ENCODE measurements at regions not wholly inside any gene's neighbourhood (a gene's known extent, or its start where the extent isn't known, plus 50 kb on each side); places are given as distances from the start of the nearest gene placed in this dataset.
"Not testable (repeated sequence)": the region's sequence is repeated elsewhere in the genome, so short reads cannot be mapped to it uniquely, and the experiment has no call there.

DNA sequence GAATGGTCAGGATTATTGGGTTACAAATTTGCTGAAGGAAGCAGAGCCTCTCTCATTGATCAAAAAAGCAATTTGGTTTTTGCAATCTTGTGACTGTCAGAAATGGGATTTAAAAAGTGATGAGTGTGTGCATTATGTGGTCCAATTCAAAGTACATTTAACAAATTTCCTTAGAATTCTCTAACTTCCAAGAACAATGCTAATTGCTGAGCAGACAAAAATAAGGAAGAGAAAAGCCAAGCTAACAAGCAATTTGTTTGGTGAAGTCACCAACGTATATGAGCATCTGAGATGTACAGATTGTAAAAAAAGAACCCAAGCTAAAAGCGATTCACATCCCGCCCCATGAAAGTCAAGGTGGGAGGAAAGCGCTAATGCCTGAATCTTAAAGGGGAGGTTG lies 1643.9 kb downstream of the CDH8 start:
- in situ Hi-C loops (cut with HindIII; ENCODE audit: low sequenced_read_pairs) = no loop called here
- DNase-seq (ENCODE audit: low spot score) = no peak

DNA sequence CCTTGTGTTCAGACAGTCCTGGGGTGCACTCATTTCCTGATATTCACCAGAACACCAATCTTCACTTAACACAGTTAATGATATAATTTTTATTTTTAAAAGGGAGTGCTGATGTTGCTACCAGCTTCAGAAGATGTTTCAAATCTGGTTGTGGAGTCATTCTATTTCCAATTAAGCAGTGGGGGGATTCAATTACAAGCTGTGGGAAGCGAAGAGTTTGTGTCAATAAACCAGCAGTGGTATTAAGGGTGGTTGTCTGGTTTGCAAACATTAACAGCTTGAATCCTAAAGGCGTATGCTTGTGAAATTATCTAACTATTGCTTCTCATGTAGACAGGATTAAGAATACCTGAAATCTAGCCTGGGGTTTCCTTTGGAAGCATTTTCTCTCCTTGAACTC lies 1637.5 kb upstream of the GOT2 start:
- in situ Hi-C loops (cut with HindIII; ENCODE audit: low sequenced_read_pairs) = no loop called here

DNA sequence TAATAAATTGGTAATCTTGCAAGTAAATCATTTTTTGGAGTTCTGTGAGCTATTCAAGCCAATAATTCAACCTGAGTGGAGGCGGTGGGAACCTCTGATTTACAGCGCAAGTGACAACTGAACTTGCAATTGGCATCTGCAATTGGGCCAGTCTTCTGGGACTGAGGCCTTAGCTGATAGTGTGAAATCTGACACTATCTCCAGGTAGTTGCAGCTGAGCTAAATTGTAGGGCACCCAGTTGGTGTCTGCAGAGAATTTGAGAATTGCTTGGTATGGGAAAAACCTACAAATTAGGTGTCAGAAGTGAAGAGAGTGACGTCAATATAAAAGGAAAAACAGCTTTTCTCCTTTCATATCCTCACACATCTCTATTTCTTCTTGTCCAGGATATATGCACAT lies 1633.6 kb upstream of the GOT2 start:
- in situ Hi-C loops (cut with HindIII; ENCODE audit: low sequenced_read_pairs) = no loop called here
- DNase-seq (ENCODE audit: low spot score) = no peak

More for the DNA sequence above, 1637.5 kb upstream of the GOT2 start:
- no peak for DNase-seq (ENCODE audit: low spot score)

DNA sequence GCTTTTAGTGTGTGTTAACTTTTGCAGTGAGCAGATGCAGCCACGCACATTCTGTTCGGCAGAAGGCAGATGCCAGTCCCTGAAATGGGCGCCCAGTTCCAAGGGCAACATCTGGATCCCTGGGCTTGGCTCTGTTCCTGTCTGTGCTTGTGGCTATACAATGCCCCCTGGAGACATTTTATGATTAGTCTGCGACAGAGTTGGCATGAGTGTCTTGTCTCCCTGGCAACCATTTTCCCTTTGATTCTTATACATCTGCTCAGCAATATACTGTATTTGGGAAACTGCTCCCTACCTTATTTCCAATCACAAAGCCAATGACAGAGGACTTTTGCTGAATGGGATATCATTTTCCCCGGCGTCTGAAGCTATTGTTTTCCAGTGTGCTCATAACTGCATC lies 1629.5 kb upstream of the GOT2 start:
- no peak for DNase-seq (ENCODE audit: low spot score)

DNA sequence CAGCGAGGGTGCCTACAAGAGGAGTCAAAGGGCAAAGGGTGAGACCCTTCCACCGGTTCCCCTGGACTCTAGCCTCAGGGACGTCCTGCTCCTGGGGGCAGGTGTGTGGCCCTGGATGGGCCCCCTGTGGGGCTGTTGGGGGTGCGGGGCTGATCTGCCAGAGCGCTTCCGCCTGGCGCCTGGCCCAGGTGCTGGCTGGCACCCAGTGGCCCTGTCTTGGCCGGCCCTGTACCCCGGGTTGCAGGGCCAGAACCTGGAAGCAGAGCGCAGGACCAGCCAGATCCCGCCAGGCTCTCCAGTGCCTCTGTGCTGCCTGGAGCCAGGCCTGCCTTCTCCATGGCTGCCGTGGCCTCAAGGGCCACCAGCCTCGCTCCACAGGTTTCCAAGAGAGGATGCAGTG lies 1625.8 kb upstream of the GOT2 start:
- in situ Hi-C loops (cut with HindIII; ENCODE audit: low sequenced_read_pairs); DNase-seq (ENCODE audit: low spot score): not testable (repeated sequence)

More for the DNA sequence above, 1629.5 kb upstream of the GOT2 start:
- in situ Hi-C loops (cut with HindIII; ENCODE audit: low sequenced_read_pairs) = no loop called here

DNA sequence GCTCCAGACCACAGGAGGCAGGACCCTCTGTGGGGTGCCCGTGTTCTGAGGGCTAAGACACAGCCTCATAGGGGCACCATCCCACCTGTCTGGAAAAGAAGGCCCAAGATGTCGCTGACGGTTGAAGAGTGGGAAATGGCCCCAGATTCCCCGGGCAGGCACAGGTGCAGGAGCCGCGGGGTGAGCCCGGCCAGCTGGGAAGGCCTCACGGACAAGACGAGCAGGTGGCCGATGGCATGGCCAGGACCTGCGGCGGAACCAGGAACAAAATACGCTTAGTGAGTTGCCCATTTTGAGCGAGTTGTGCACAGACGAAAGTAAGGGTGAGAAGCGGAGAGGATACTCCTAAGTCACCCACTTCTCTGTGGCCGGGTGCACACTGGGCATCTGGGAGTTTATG lies 1625.3 kb upstream of the GOT2 start:
- DNase-seq (ENCODE audit: low spot score); in situ Hi-C loops (cut with HindIII; ENCODE audit: low sequenced_read_pairs): not testable (repeated sequence)

DNA sequence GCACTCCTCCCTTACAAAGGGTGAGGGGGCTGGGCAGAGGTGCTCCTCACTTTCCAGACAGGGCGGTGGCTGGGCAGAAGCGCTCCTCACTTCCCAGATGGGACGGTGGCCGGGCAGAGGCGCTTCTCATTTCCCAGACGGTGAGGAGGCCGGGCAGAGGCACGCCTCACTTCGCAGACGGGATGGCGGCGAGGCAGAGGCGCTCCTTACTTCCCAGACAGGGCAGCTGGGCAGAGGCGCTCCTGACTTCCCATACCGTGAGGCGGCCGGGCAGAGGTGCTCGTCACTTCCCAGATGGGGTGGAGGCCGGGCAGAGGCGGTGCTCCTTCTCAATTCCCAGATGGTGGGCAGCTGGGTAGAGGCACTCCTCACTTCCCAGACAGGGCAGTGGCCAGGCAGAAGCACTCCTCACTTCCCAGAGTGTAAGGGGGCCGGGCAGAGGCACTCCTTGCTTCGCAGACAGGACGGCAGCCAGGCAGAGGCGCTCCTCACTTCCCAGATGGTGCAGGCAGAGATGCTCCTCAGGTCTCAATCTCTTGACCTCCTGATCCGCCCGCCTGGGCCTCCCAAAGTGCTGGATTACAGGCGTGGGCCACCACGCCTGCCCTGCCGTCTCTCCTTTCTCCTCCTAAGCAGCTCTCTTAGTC lies 1623.9 kb upstream of the GOT2 start:
- in situ Hi-C loops (cut with HindIII; ENCODE audit: low sequenced_read_pairs); DNase-seq (ENCODE audit: low spot score): not testable (repeated sequence)

DNA sequence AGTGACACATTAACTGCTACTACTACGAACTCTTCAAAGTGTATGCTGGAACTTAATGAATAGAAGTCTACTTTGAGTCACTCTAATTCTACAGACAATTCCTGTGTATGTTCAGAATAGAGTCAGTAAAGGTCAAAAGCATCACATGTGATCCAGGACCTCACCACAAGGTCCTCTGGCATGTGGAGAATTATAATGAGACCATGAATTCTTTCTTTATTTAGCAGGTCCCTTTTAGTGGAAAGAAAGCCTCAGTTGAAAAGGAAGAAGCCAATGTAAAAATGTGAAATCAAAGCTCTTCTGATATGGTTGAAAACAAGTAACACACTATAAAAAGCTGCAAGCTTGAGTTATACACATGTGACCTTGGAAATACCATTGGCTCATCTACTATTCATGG lies 1612.1 kb upstream of the GOT2 start:
- DNase-seq (ENCODE audit: low spot score) = no peak
- in situ Hi-C loops (cut with HindIII; ENCODE audit: low sequenced_read_pairs) = no loop called here

DNA sequence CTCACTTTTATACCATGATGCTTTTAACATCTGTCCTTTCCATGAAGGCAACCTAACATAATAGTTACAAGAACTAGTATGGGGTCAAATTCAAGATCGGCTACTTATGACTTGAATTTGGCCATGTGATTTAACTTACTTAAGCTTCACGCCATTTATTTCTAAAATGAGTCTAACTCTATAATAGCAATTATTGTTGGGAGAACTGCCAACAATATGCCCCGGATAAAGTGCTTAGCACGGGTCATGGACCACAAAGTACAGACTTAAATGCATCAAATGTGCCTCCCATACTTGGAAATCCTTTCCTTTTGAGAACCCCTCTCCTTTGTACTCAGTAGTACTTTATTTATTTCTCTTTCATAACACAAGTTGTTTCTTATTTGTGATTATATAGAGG lies 1603.6 kb upstream of the GOT2 start:
- in situ Hi-C loops (cut with HindIII; ENCODE audit: low sequenced_read_pairs) = no loop called here
- no peak for DNase-seq (ENCODE audit: low spot score)

DNA sequence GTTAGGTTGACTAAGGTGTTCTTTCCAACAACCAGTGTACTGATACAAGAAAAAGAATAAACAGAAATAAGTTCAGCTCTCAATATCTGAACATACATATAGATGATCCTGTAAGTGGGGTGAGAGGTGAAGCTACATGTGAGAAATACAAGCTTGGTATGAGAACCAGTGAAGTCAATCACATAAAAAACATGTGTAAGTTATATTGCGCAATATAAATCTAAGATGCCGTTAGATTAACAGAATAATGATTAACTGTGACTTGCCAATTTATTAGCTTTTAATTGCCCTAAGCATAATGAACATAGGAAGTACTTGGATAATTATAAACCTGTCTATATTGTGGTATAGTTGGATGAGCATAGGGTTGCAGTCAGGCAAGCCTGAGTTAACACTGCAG lies 1597.1 kb upstream of the GOT2 start:
- DNase-seq (ENCODE audit: low spot score) = no peak
- in situ Hi-C loops (cut with HindIII; ENCODE audit: low sequenced_read_pairs) = no loop called here

DNA sequence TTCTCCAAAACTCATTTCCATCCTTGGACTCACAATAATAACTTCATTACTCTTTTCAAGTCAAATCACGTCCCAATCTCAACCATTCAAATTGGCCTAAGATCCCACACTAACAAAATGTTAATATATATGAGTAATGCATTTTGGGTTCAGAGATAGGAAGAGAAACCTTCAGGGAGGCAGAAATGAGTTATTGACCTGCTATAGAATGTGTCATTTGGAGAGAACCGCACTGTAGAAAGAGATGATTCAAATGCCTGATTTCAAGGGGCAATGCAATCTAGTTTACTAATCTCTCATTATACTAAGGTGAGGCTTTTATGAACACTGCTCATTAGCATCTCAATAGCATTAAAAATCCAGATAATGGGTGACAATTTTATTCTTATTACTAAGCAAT lies 1595.0 kb upstream of the GOT2 start:
- DNase-seq (ENCODE audit: low spot score) = no peak
- in situ Hi-C loops (cut with HindIII; ENCODE audit: low sequenced_read_pairs) = no loop called here

DNA sequence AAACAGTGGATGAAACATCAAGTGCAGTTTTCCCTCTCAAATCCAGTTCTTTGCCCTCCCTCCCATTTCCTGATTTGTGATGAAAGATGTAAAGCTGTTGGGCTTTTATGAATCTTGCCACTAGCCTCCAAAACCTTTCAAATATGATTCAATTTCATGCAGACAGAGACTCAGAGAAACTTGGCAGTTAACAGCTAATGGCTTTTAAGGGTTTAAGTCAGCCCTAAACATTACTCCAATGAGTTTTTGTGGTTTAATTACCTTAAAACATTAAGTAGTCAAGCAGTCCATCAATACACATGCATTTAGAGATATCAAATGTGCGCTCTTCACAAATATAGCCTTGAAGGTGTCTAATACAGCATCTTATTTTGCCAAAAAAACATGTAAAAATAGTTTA lies 1594.0 kb upstream of the GOT2 start:
- in situ Hi-C loops (cut with HindIII; ENCODE audit: low sequenced_read_pairs) = no loop called here
- no peak for DNase-seq (ENCODE audit: low spot score)

DNA sequence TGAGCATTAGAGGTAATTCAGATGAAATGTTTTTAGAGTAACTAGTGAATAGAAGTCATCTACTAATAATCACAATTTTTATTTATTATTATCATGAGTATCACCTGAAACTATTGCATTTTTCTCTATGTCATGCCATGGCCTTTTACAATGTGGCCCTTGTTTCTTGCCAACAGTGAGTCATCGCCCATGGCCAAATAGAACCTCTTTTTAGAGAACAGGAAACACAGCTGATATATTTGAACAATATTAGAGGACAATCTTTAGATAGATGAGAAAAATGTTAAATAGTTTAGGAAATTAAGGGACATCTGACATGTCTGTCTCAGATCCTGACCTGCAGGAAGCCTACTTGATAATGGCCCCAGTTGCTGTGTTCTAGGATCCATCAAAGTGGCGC lies 1584.4 kb upstream of the GOT2 start:
- in situ Hi-C loops (cut with HindIII; ENCODE audit: low sequenced_read_pairs) = no loop called here
- DNase-seq (ENCODE audit: low spot score) = no peak

DNA sequence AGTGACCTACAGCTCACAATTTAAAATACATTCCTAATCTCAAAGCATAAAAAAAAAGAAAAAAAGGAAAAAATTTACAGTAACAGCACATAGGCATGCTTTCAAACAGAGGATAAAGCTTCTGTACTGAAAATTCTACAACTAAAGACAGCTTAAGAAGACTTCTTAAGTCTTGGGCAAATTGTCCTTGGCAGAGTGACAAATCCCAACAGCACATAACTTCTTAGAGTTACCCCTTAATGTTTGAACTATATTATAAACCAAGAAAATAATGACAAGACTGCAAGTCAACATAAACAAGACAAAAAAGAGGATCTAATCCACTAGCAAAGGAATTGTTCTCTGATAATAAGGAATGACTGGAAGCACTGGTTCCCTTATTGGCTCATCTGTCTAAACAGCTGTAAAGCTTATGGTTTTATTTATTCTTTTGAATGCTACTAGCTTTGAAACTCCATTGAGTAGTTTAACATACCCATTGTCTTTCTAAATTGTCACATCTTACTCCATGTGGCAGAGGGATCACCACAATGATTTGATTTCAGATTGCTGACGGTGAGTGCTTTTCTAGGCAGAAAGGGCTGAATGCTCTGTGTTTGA lies 1576.8 kb upstream of the GOT2 start:
- DNase-seq (ENCODE audit: low spot score) = no peak
- in situ Hi-C loops (cut with HindIII; ENCODE audit: low sequenced_read_pairs) = no loop called here

DNA sequence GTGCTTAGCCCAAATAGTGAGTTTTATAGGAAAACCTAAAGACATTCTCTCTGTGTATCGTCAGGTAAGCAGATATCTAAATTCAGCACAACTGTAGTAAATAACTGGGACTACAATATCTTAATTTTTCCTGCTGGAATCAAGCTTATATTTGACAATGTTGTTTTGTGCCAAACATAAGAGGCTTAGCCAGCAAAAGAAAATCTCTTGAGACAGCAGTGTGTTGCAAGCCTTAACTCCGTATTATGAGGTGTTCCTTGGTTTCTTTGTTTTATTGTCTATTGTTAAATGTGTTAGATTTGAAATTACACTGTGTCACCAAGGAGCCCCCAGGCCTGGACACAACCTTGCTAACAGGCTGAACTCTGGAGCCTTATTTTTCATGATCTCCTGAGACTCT lies 1570.6 kb upstream of the GOT2 start:
- no peak for DNase-seq (ENCODE audit: low spot score)
- in situ Hi-C loops (cut with HindIII; ENCODE audit: low sequenced_read_pairs) = no loop called here

DNA sequence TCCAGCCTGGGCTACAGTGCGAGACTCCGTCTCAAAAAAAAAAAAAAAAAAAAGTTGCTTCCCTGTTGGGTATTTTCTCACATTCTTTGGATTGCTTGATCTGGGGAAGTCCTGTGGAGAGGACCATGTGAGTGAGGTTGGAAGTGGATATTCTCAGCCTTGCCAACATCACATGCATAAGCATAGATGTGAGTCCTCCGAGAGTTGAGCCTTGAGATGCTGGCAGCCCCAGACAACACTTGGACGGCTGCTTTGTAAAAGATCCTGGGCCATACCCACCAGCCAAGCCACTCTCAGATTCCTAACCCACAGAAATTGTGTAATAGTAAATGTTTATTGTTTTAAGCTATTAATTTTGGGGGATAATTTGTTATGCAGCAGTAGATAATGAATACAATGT lies 1570.0 kb upstream of the GOT2 start:
- in situ Hi-C loops (cut with HindIII; ENCODE audit: low sequenced_read_pairs) = no loop called here
- no peak for DNase-seq (ENCODE audit: low spot score)

DNA sequence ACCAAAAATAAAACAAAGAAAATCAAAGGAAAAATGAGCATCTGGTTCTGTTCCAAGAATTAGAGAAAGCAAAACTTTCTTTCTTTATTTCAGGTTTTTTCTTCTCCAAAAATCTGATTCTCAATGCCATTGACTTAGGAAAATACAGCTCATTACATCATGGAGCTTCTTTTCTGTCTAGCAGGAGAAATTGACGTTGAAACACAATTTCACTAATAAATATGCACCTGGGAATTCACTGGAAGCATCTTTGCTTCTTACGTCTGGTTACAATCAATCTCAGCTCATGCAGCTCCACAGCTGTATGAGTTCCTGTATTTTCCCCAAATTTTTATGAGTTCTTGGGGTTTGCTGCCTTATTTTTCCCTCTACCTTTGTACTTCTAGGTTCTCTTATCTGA lies 1568.6 kb upstream of the GOT2 start:
- in situ Hi-C loops (cut with HindIII; ENCODE audit: low sequenced_read_pairs) = no loop called here
- no peak for DNase-seq (ENCODE audit: low spot score)

DNA sequence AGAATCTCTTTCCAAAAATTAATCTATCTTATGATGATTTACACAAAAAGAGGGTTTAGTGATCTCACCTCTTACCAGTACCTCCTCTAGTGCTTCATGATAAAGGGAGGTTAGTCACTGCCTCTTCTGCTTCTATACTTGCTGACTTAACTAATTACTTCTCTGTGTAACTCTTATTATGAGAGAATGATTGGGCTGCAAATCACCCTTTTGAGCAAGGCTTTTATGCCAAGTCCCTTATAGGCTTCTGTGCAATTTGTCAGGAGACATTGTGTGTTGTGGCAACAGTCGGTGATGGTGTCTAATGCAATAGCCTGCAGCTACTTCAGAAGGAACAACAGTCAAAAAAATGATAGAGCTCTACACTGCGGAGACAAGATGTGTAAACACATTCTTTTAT lies 1568.1 kb upstream of the GOT2 start:
- DNase-seq (ENCODE audit: low spot score) = no peak
- in situ Hi-C loops (cut with HindIII; ENCODE audit: low sequenced_read_pairs) = no loop called here

DNA sequence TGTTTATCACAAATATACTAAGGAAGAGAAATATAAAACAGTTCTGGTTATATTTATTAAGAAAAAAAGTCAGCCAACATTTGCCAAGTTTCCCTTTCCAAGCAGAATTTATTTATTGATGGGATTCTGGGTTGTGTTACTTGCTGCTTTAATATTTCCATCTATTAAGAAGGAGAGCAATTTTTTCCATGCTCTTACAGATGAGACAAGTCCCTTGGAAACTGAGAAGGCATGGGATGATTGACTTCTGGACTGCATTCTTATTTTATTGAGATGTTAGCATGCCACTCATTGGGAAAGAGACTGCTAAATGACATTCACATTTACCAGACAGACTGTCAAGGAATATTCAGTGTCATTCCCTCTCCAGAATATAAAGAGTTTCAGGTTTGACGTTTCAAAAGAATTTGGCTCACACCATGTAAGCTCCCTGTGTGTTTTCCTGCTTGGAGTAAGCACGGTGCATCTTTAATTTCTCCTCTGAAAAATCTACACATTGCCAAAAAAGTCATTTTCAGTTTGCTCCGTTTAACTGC lies 1565.2 kb upstream of the GOT2 start:
- in situ Hi-C loops (cut with HindIII; ENCODE audit: low sequenced_read_pairs) = no loop called here
- no peak for DNase-seq (ENCODE audit: low spot score)

DNA sequence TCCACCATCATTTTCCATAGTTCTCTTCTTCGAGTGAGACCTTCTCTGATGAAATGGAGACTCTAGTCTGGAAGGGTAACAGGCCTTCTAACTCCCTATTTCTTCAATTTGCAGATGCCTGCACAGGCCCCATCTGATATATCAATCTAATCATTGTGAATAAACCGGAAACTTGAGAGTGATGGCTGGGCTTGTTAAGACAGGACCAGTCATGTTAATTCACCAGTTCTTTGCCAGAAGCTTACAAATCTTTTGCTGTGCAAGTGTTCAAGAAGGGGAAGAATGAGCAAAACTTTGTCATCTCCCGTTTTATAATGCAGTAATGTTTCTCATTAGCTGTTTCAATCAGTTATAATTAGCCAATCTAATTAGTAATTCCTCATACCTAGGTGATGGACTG lies 1561.3 kb upstream of the GOT2 start:
- DNase-seq (ENCODE audit: low spot score) = no peak
- in situ Hi-C loops (cut with HindIII; ENCODE audit: low sequenced_read_pairs) = no loop called here

DNA sequence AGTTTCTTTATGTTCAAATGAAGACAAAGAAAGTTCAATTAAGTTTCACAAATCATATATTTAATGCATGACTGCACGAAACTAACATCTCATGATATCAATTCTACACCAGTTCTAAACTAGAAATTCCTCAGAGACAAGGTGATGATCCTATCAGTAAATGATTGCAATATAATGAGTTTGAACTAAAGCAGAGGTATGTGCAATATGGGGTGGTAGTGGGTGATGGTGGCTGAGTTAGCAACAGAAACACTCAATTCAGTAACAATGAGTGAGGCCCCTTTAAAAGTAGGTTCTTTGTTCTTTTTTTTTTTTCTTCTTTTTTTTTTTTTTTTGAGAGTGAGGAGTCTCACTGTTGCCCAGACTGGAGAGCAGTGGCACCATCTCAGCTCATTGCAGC lies 1551.7 kb upstream of the GOT2 start:
- in situ Hi-C loops (cut with HindIII; ENCODE audit: low sequenced_read_pairs) = no loop called here
- DNase-seq (ENCODE audit: low spot score) = no peak
